ENCODE measurements at regions not wholly inside any gene's neighbourhood (a gene's known extent, or its start where the extent isn't known, plus 50 kb on each side); places are given as distances from the start of the nearest gene placed in this dataset.

- no peak for DNase-seq (ENCODE audit: low read depth)
Observed at GRCh38 chr6:169891421-169891820, 140.0 kb downstream of the ERMARD start.

- DNase-seq (ENCODE audit: low read depth): no peak
Observed at GRCh38 chr6:169890901-169891300, 139.5 kb downstream of the ERMARD start.

- no peak for DNase-seq (ENCODE audit: low read depth)
Observed at GRCh38 chr6:169890049-169890448, 138.6 kb downstream of the ERMARD start.

- DNase-seq (ENCODE audit: low read depth): no peak
Observed at GRCh38 chr6:169887529-169888140, 136.2 kb downstream of the ERMARD start.

- DNase-seq (ENCODE audit: low read depth): no peak
Observed at GRCh38 chr6:169886631-169887227, 135.3 kb downstream of the ERMARD start.

- DNase-seq (ENCODE audit: low read depth): no peak
Observed at GRCh38 chr6:169885831-169886230, 134.4 kb downstream of the ERMARD start.

- DNase-seq (ENCODE audit: low read depth): no peak
Observed at GRCh38 chr6:169885131-169885530, 133.7 kb downstream of the ERMARD start.

GRCh38 chr6:169884158-169884557 is 132.7 kb downstream of the ERMARD start:
- DNase-seq (ENCODE audit: low read depth): no peak

- DNase-seq (ENCODE audit: low read depth): no peak
Observed at GRCh38 chr6:169883316-169883715, 131.9 kb downstream of the ERMARD start.

GRCh38 chr6:169881976-169882375 is 130.6 kb downstream of the ERMARD start:
- DNase-seq (ENCODE audit: low read depth): no peak

- no peak for DNase-seq (ENCODE audit: low read depth)
Observed at GRCh38 chr6:169881398-169881797, 130.0 kb downstream of the ERMARD start.

- no peak for DNase-seq (ENCODE audit: low read depth)
Observed at GRCh38 chr6:169880516-169880915, 129.1 kb downstream of the ERMARD start.

GRCh38 chr6:169869301-169869700 is 117.9 kb downstream of the ERMARD start:
- no peak for DNase-seq (ENCODE audit: low read depth)

- peak; percentile 16 for DNase-seq (ENCODE audit: low read depth)
Observed at GRCh38 chr6:169868458-169868857, 117.0 kb downstream of the ERMARD start.

- no peak for DNase-seq (ENCODE audit: low read depth)
Observed at GRCh38 chr6:169867751-169868191, 116.3 kb downstream of the ERMARD start.

- no peak for DNase-seq (ENCODE audit: low read depth)
Observed at GRCh38 chr6:169866668-169867521, 115.5 kb downstream of the ERMARD start.

- DNase-seq (ENCODE audit: low read depth): no peak
Observed at GRCh38 chr6:169866140-169866534, 114.7 kb downstream of the ERMARD start.

- DNase-seq (ENCODE audit: low read depth): no peak
Observed at GRCh38 chr6:169865346-169866139, 114.1 kb downstream of the ERMARD start.

- no peak for DNase-seq (ENCODE audit: low read depth)
Observed at GRCh38 chr6:169864148-169865020, 113.0 kb downstream of the ERMARD start.

GRCh38 chr6:169863710-169864109 is 112.3 kb downstream of the ERMARD start:
- no peak for DNase-seq (ENCODE audit: low read depth)

- DNase-seq (ENCODE audit: low read depth): no peak
Observed at GRCh38 chr6:169862892-169863525, 111.6 kb downstream of the ERMARD start.
